K562 (cell line): ENCODE measurements at regions not wholly inside any gene's neighbourhood (a gene's known extent, or its start where the extent isn't known, plus 50 kb on each side); places are given as distances from the start of the nearest gene placed in this dataset.

Experiments
- ATF4 ChIP-seq: fragments of 450-650 bp; formaldehyde crosslinking; IDR thresholded peaks from 2 replicates; pipeline ENCODE4 v1.4.0; 2022; ENCODE audit warnings: mild to moderate bottlenecking, moderate library complexity
- BHLHE40 ChIP-seq: IDR thresholded peaks from 2 replicates; pipeline ENCODE4 v1.6.1; 2011; ENCODE audit warnings: low read length, improper control_type of control experiment
- CBFA2T2 ChIP-seq: fragments of 450-650 bp; conservative IDR thresholded peaks from 2 replicates; pipeline ENCODE4 v1.6.1; 2017; ENCODE audit warnings: mild to moderate bottlenecking
- EHMT2 ChIP-seq: fragments of 450-650 bp; IDR thresholded peaks from 2 replicates; pipeline ENCODE4 v1.6.1; 2018; ENCODE audit warnings: antibody characterized with exemption
- FIP1L1 ChIP-seq: fragments of 200-400 bp; formaldehyde crosslinking; IDR thresholded peaks from 2 replicates; pipeline ENCODE4 v1.6.1; 2018; ENCODE audit warnings: mild to moderate bottlenecking, low read depth, low read length; ENCODE audit not compliant: poor library complexity, severe bottlenecking
- HDAC3 ChIP-seq: fragments of 450-650 bp; IDR thresholded peaks from 2 replicates; pipeline ENCODE4 v1.6.1; 2018; ENCODE audit warnings: borderline replicate concordance, mild to moderate bottlenecking, moderate library complexity; ENCODE audit not compliant: partially characterized antibody
- PRDM10 ChIP-seq: fragments of 450-650 bp; IDR thresholded peaks from 2 replicates; pipeline ENCODE4 v1.6.1; 2018; ENCODE audit not compliant: partially characterized antibody
- RERE ChIP-seq: sonication (generic); formaldehyde crosslinking; IDR thresholded peaks from 2 replicates; pipeline ENCODE4 v1.8.0; 2023; ENCODE audit warnings: missing genetic modification reagents, mild to moderate bottlenecking, borderline replicate concordance
- TCF3 ChIP-seq: sonication (generic); formaldehyde crosslinking; IDR thresholded peaks from 2 replicates; pipeline ENCODE4 v1.4.0; 2020; ENCODE audit warnings: mild to moderate bottlenecking, missing genetic modification reagents
- TCF7 ChIP-seq: sonication (generic); IDR thresholded peaks from 2 replicates; pipeline ENCODE4 v1.6.1; 2016; ENCODE audit warnings: antibody characterized with exemption, borderline replicate concordance
- ZNF133 ChIP-seq: fragments of 250-450 bp; sonication (Bioruptor Pico); IDR thresholded peaks from 2 replicates; pipeline ENCODE4 v1.4.0; 2020; ENCODE audit warnings: mild to moderate bottlenecking
- ZNF449 ChIP-seq: fragments of 250-450 bp; sonication (Bioruptor Pico); IDR thresholded peaks from 2 replicates; pipeline ENCODE4 v1.8.0; 2022; ENCODE audit warnings: moderate library complexity, mild to moderate bottlenecking, inconsistent platforms
- ZNF778 ChIP-seq: fragments of 450-650 bp; formaldehyde crosslinking; IDR thresholded peaks from 2 replicates; pipeline ENCODE4 v1.4.0; 2020; ENCODE audit warnings: mild to moderate bottlenecking, moderate library complexity

GRCh38 chr5:138654281-138654867 lies 79.2 kb upstream of the HSPA9 start (continued):
- no peak for TF ChIP-seq HDAC3
- no peak for TF ChIP-seq TCF3 (CRISPR knock-in tag)
- TF ChIP-seq BHLHE40, result peak; percentile 89
- TF ChIP-seq ATF4, result no peak
- no peak for TF ChIP-seq ZNF778 (CRISPR knock-in tag)
- TF ChIP-seq ZNF133 (CRISPR knock-in tag), result no peak
- TF ChIP-seq PRDM10, result no peak
- TF ChIP-seq ZNF449 (CRISPR knock-in tag), result no peak
- no peak for TF ChIP-seq CBFA2T2
- no peak for TF ChIP-seq EHMT2
- no peak for TF ChIP-seq FIP1L1
- 0 out of 2 replicates have a peak, but pooled peaks have one; percentile 17 for TF ChIP-seq TCF7
- no peak for TF ChIP-seq RERE (CRISPR knock-in tag)
